ENCODE measurements at regions not wholly inside any gene's neighbourhood (a gene's known extent, or its start where the extent isn't known, plus 50 kb on each side); places are given as distances from the start of the nearest gene placed in this dataset.

- no peak for DNase-seq
These were observed 102.9 kb upstream of the RIOK3 start for GRCh38 chr18:23350188-23350587.

- DNase-seq, result no peak
These were observed 101.6 kb upstream of the RIOK3 start for GRCh38 chr18:23351521-23351920.

- DNase-seq, result no peak
These were observed 101.0 kb upstream of the RIOK3 start for GRCh38 chr18:23352042-23352441.

GRCh38 chr18:23353459-23353858, 99.6 kb upstream of the RIOK3 start:
- no peak for DNase-seq

GRCh38 chr18:23354625-23355024, 98.5 kb upstream of the RIOK3 start:
- no peak for DNase-seq

GRCh38 chr18:23355206-23355605, 97.9 kb upstream of the RIOK3 start:
- no peak for DNase-seq

- DNase-seq, result no peak
These were observed 96.7 kb upstream of the RIOK3 start for GRCh38 chr18:23356424-23356823.

- no peak for DNase-seq
These were observed 96.0 kb upstream of the RIOK3 start for GRCh38 chr18:23356915-23357601.

- DNase-seq, result no peak
These were observed 95.0 kb upstream of the RIOK3 start for GRCh38 chr18:23357996-23358594.

GRCh38 chr18:23359421-23359820, 93.7 kb upstream of the RIOK3 start:
- no peak for DNase-seq

- no peak for DNase-seq
These were observed 89.1 kb upstream of the RIOK3 start for GRCh38 chr18:23363865-23364570.

GRCh38 chr18:23365602-23366001, 87.5 kb upstream of the RIOK3 start:
- DNase-seq, result no peak

- DNase-seq, result no peak
These were observed 83.8 kb upstream of the RIOK3 start for GRCh38 chr18:23369266-23369665.

GRCh38 chr18:23373570-23373969, 79.5 kb upstream of the RIOK3 start:
- no peak for DNase-seq

GRCh38 chr18:23377669-23378301, 75.3 kb upstream of the RIOK3 start:
- DNase-seq, result peak; percentile 2

GRCh38 chr18:23378302-23378686, 74.8 kb upstream of the RIOK3 start:
- no peak for DNase-seq

GRCh38 chr18:23380001-23380550, 73.0 kb upstream of the RIOK3 start:
- DNase-seq, result no peak

GRCh38 chr18:23380817-23381216, 72.3 kb upstream of the RIOK3 start:
- no peak for DNase-seq

GRCh38 chr18:23383494-23383893, 69.6 kb upstream of the RIOK3 start:
- DNase-seq, result no peak

GRCh38 chr18:23384778-23385736, 68.0 kb upstream of the RIOK3 start:
- no peak for DNase-seq

GRCh38 chr18:23386317-23386716, 66.8 kb upstream of the RIOK3 start:
- DNase-seq, result no peak

- no peak for DNase-seq
These were observed 65.8 kb upstream of the RIOK3 start for GRCh38 chr18:23387265-23387664.

Measured in stimulated activated CD4-positive, alpha-beta T cell treated with anti-CD3 and anti-CD28 coated beads, Interleukin-15, amount 100 ng/mL, for 24 hours (primary cell).